C1 segment of cervical spinal cord (tissue), 14 donors: ENCODE measurements at regions not wholly inside any gene's neighbourhood (a gene's known extent, or its start where the extent isn't known, plus 50 kb on each side); places are given as distances from the start of the nearest gene placed in this dataset.
A peak's percentile ranks its signal among the peaks of the same experiment; 100 is the strongest.

Experiments
- DNase-seq, 14 donors: peaks; one replicate each; lab custom pipeline; 2025; lab: John Stamatoyannopoulos, UW

DNA sequence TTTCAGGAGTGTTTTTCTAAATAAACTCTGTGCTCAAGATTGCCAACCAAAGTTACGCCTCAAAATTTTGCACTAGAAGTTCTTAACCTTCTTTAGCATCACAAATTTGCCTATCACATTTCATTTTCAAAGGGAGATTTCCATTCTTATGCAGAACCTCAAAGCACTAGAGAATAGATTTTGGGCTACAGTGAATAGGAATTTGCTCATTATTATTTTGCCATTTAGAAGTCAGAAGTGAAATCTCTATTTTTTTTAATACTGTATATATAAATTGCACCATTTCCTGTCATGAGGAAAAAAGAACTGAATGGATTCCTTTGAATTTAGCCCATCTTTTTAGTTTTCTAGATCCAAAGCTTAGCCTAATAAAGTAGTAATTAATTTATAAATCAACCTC is 796.4 kb downstream of the ADGRL2 start:
- DNase-seq = no peak

DNA sequence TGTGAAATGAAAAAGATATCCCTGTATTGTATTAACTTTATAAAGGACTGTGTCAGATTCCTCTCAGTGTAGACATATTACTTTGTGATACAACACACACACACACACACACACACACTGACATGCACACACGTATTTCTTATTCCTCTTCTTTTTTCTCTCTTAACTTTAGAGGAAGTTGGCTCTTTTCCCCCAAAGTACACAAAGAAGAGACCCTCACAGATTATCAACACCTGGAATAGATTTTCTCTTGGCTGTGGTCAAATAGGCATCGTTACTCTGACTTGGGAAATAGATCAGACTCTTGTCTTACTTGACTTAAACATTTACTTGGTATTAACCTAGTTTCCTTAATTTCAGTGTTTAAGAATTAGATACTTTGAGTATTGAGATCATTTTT is 792.8 kb downstream of the ADGRL2 start:
- DNase-seq = no peak

GRCh38 chr1:82589588-82589987 is 788.9 kb downstream of the ADGRL2 start:
- no peak for DNase-seq

GRCh38 chr1:82587371-82587770 is 786.6 kb downstream of the ADGRL2 start:
- DNase-seq = no peak

DNA sequence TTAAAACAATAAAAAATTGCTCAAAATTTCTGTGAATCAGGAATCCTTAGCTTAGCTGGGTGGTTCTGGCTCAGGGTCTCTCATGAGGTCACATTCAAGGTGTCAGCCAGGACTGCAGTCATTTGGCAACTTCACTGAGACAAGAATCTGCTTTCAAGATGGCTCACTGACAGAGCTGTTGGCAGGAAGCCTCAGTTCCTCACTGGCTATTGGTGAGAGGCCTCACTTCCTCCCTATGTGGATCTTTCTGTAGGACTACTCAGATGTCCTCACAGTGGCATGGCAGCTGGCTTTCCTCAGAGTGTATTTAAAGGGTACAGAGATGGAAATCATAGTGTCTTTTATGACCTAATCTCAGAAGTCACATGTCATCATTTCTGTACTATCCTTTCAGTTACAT is 785.7 kb downstream of the ADGRL2 start:
- DNase-seq = peak in 1 of 14 donors; percentile 1

DNA sequence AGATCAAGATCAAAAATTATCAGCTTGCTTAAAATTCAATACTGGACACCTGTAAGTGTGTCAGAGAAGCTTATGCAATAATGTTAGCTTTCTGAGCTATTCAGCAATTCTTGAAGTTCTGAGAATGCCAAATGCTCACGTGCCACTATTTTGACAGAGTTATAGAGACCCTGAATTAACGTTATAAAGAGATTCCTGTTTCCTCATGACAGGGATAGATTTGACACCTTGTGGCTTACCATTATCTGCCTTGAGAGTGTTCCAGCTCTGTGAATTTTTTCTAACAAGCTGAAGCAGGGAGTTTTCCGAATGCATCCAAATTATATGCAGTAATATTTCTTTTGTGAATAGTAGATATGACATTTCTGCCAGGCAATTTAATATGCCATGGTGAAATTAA is 781.6 kb downstream of the ADGRL2 start:
- no peak for DNase-seq

- no peak for DNase-seq
Measured at GRCh38 chr1:82578086-82578726, 777.5 kb downstream of the ADGRL2 start.

DNA sequence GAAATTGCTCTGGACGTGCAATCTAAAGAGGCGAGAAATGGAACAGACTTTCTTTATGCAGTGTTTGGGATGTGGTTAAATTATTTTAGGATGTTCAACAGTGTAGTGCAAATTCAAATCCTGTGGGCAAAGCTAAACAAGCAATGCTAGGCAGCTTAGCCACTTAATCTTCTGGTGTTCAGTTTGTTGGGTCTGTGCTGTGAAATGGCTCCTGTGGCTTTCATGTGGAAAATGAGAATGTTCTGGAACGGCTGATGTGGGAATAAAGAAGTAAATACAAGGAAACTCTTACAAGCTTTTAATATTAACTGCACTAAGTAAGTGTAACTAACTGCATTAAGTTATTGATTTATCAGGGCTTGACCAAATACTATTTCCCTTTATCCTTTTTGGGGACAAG is 766.6 kb downstream of the ADGRL2 start:
- no peak for DNase-seq

GRCh38 chr1:82565546-82565945 is 764.8 kb downstream of the ADGRL2 start:
- DNase-seq = no peak

DNA sequence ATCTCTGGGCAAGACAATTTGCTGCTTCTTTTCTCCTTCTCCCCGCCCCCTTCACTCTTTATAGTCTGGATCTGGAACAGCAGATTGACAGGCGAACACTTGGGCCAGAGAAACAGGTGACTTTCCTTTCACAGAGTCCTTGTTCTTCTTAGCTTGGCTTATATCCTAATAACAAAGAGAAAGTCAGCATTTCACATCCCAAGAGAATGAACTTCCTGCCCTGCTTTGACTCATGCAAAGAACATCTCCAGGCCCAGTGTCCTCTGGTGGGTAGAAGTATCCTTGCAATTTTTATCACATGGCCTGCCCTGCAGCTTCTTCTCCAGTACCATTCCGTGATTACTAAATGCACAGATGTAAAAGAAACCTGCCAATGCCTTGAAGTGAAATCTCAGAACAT is 764.4 kb downstream of the ADGRL2 start:
- no peak for DNase-seq

DNA sequence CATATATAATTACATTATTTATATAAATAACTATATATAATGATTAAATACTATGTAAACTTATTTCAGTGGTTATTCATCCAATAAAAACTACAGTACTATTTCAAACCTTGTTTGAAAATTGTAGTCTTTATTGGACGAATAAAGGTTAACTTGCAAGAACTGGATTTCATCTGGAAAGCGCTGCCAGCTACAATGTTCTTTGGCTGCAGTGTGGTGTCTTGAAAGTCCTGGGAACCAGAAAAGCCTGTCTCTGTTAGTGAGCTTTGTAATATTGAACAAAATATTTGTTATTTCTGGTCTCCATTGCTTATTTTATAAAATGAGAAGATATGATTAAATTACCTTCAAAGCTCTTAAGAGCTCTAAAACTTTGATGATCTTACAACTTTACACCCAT is 763.6 kb downstream of the ADGRL2 start:
- no peak for DNase-seq

DNA sequence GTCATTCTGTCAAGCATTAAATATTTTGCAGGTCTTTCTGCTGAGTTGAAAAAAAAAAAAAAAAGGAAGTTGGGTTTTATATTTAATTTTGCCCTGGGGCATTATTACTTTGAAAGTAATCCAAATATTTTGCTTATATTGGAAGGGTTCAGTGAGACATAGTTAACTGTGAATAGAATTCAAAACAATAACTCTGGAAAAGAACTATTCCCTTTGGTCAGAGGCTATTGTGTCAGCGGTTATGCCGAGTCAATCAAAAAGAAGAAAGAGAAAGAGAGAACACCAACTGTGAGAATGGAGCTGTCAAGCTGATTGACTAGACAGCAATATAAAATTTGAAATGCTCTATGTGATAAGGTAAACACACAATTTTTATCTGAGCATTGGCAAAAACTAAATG is 761.7 kb downstream of the ADGRL2 start:
- no peak for DNase-seq

- no peak for DNase-seq
Measured at GRCh38 chr1:82560566-82560965, 759.8 kb downstream of the ADGRL2 start.

DNA sequence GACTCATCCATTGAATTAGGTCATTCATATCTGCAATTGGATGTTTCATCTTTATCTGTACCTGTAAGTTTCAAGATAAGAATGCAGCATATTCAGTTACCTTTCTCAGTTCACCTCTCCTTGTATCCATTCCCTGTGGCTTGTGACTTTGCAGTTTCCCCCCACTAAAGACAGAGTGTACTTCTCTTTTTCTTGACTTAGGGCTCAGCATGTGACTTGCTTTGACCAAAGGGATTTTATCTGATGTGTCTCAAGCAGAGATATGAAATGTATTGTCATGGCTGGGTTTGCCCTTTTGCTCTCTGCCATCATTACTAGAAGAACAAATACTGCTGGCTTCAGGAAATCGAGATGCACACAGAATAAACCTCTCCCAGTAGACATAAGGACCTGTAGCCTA is 754.8 kb downstream of the ADGRL2 start:
- no peak for DNase-seq

- no peak for DNase-seq
Measured at GRCh38 chr1:82549841-82550240, 749.1 kb downstream of the ADGRL2 start.

DNA sequence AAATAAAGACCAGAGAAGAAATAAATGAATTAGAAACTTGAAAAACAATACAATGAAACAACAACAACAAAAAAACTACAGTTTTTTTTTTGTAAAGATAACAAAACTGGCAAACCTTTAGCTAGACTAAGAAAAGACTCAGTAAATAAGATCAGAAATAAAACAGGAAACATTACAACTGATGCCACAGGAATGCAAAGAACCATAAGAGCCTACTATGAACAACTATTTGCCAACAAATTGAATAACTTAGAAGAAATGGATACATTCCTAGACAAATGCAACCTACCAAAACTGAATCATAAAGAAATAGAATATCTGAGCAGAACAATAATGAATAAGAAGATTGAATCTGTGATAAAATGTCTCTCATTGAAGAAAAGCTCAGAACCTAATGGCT is 742.0 kb downstream of the ADGRL2 start:
- no peak for DNase-seq

DNA sequence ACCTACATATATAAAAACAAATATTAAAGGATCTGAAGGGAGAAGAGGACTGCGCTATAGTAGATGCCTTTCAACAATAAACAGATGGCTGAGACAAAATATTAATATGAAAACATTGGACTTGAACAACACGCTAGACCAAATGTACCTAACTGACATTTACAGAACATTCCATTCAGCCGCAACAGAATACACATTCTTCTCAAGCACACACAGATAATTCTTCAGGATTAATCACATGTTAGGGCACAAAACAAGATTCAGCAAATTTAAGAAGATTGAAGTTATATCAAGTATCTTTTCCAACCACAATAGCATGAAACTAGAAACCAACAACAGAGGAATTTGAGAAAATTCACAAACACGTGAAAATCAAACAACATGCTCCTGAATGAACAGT is 741.4 kb downstream of the ADGRL2 start:
- DNase-seq = no peak

- no peak for DNase-seq
Measured at GRCh38 chr1:82540006-82540405, 739.3 kb downstream of the ADGRL2 start.

DNA sequence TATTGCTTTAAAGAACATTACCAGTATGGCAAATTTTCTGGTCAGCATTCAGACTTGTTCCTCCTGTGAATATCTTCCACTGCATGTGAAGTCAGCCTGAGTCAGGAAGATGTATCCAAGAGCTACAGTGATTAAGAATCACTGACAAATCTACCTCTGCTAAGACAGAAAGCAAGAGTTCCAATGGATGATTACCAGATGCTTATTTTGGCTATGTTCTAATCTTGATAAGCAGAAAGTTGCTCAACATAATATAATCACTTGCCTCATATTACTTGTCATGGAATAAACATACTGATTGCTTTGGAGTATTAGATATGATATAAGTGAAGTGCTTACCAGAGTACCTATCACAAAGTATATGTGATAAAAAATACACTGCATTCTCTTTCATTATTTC is 738.1 kb downstream of the ADGRL2 start:
- no peak for DNase-seq

DNA sequence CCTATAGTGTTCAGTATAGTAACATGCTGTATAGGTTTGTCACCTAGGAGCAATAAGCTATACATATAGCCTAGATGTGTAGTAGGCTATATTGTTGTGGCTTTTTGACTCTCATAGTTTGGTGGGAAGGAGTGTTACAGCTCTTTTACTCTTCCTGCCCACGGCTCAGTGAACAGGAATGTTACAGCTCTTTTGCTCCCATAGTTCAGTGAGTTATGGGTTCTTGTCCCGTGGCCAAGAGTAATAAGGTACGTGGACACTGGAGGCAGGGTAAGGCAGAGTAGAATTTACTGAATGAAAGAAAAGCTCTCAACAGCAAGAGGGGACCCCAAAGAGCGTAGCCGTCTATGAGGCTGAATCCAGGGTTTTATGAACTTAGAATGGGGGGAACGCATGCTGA is 734.3 kb downstream of the ADGRL2 start:
- no peak for DNase-seq

- no peak for DNase-seq
Measured at GRCh38 chr1:82525378-82525777, 724.6 kb downstream of the ADGRL2 start.

DNA sequence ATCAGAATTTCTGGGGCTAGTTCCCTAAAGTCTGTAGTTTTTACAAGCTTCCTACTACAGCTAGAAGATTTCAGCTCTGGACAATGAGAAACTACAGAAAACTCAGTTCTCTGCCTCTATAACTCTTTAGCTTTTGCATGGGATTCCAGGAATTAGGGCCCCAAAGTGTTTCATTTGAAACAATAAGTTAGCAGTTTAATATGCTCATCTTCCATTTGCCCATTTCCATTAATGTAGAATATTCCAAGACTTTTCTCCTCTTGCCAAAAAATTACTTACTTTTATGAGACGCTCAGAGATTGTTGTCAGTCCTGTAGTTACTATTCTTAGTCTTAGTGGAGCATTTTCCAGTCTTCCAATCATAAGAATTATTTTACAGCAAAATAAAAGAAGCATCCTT is 719.9 kb downstream of the ADGRL2 start:
- DNase-seq = no peak

DNA sequence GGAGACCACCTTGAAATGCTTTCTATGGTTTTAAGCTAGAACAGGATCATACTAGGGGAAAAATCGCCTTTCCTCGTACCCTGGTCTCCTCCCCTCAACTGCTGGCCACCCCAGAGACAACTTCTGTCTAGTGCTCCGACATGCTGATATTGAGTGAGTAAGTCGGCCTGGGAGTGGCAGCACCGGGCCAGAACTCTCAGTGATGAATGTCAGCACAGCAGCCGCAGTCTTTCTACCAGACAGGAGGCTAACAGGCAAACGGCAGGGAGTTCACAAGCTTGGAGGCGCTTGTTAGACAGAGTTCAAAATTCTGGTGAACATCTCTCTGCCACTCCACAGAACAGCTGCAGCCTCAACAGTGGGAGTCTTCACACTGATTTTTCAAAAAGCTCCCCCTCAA is 716.9 kb downstream of the ADGRL2 start:
- peak in 1 of 14 donors; percentile 12 for DNase-seq

DNA sequence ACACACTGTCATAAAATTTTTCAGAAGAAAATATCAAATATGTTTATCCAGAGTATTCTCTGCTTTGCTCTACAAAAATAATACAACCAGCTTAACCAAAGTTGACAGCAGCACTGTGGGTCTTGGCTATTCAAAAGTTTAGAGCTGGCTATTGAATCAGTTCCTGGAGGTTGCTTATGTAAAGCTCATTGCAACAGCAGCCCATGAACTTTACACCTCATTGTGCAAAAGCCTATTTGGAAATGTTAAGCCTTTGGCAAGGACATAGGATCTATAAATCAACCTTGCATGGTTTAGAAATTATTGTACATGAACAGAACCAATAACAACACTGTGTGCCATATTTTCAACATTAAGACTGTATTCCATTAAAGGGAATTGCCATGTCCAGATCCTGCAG is 714.9 kb downstream of the ADGRL2 start:
- DNase-seq = no peak
